ENCODE measurements at regions not wholly inside any gene's neighbourhood (a gene's known extent, or its start where the extent isn't known, plus 50 kb on each side); places are given as distances from the start of the nearest gene placed in this dataset.

DNA sequence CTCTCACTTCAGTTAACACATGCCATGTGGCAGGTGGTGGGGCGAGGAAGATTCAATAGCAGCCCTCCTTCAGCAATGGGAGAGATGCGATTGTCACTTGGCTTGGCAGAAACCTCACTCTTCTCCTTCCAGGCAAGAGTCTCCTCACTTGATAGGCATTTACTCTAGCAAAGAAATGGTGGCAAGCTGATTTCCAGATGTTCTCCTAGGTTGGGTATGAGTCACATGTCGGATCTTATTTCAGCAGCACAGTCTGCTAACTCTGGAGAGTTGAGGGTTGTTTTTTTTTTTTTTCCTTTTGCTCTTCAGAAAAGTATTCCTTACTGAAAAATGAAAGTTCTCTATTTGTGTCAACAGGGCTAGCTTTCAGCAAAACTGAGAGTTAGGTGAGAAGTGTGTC, 119.5 kb upstream of the CHRDL1 start:
- TF ChIP-seq, protein P1, sequence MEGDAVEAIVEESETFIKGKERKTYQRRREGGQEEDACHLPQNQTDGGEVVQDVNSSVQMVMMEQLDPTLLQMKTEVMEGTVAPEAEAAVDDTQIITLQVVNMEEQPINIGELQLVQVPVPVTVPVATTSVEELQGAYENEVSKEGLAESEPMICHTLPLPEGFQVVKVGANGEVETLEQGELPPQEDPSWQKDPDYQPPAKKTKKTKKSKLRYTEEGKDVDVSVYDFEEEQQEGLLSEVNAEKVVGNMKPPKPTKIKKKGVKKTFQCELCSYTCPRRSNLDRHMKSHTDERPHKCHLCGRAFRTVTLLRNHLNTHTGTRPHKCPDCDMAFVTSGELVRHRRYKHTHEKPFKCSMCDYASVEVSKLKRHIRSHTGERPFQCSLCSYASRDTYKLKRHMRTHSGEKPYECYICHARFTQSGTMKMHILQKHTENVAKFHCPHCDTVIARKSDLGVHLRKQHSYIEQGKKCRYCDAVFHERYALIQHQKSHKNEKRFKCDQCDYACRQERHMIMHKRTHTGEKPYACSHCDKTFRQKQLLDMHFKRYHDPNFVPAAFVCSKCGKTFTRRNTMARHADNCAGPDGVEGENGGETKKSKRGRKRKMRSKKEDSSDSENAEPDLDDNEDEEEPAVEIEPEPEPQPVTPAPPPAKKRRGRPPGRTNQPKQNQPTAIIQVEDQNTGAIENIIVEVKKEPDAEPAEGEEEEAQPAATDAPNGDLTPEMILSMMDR (IDR thresholded peaks at IDR 0.05) = no peak
- no peak for TF ChIP-seq POLR2A (IDR thresholded peaks at IDR 0.05)

All from ovary (tissue), 3 donors.